GM12891 (cell line): ENCODE measurements at regions not wholly inside any gene's neighbourhood (a gene's known extent, or its start where the extent isn't known, plus 50 kb on each side); places are given as distances from the start of the nearest gene placed in this dataset.

Source experiments
- PAX5 ChIP-seq: IDR thresholded peaks from 2 replicates; pipeline ENCODE4 v1.6.1; 2011; ENCODE audit warnings: low read length, moderate library complexity, mild to moderate bottlenecking; ENCODE audit not compliant: insufficient read depth, severe bottlenecking
- POLR2A ChIP-seq: IDR thresholded peaks from 2 replicates; pipeline ENCODE4 v1.6.1; 2011; ENCODE audit warnings: low read depth, low read length, control low read depth
- POLR2AphosphoS5 ChIP-seq: IDR thresholded peaks from 2 replicates; pipeline ENCODE4 v1.6.1; 2011; ENCODE audit warnings: low read depth, low read length, control low read depth
- SPI1 ChIP-seq: IDR thresholded peaks from 2 replicates; pipeline ENCODE4 v1.6.1; 2011; ENCODE audit warnings: low read depth, low read length, control low read depth
- TAF1 ChIP-seq: IDR thresholded peaks from 2 replicates; pipeline ENCODE4 v1.6.1; 2011; ENCODE audit warnings: low read depth, low read length, control low read depth

- no peak for TF ChIP-seq POLR2A
- TF ChIP-seq POLR2AphosphoS5: no peak
- TF ChIP-seq SPI1: no peak
- no peak for TF ChIP-seq TAF1
- no peak for TF ChIP-seq PAX5
These were observed 250.9 kb upstream of the RPS6KA3 start for GRCh38 chrX:20517565-20517964.
